Nucleus accumbens (tissue), 56 donors: ENCODE measurements at regions not wholly inside any gene's neighbourhood (a gene's known extent, or its start where the extent isn't known, plus 50 kb on each side); places are given as distances from the start of the nearest gene placed in this dataset.

ENCODE experiments used
- DNase-seq, 56 donors: peaks; one replicate each; lab custom pipeline; 2025; lab: John Stamatoyannopoulos, UW

- DNase-seq = no peak
Observed at GRCh38 chr2:34388446-34388845, 789.3 kb upstream of the FAM98A start.

GRCh38 chr2:34387536-34387935 is 788.4 kb upstream of the FAM98A start:
- no peak for DNase-seq

- no peak for DNase-seq
Observed at GRCh38 chr2:34379586-34379985, 780.5 kb upstream of the FAM98A start.

GRCh38 chr2:34373586-34374233 is 774.6 kb upstream of the FAM98A start:
- DNase-seq = no peak

- DNase-seq = no peak
Observed at GRCh38 chr2:34372967-34373366, 773.9 kb upstream of the FAM98A start.

- DNase-seq = no peak
Observed at GRCh38 chr2:34371711-34372110, 772.6 kb upstream of the FAM98A start.

- DNase-seq = no peak
Observed at GRCh38 chr2:34368304-34368703, 769.2 kb upstream of the FAM98A start.

- DNase-seq = no peak
Observed at GRCh38 chr2:34365932-34366331, 766.8 kb upstream of the FAM98A start.

GRCh38 chr2:34365512-34365911 is 766.4 kb upstream of the FAM98A start:
- no peak for DNase-seq

GRCh38 chr2:34353509-34354113 is 754.5 kb upstream of the FAM98A start:
- no peak for DNase-seq

GRCh38 chr2:34349527-34349926 is 750.4 kb upstream of the FAM98A start:
- no peak for DNase-seq

GRCh38 chr2:34345030-34345429 is 745.9 kb upstream of the FAM98A start:
- DNase-seq = no peak

- DNase-seq = no peak
Observed at GRCh38 chr2:34340307-34340706, 741.2 kb upstream of the FAM98A start.

GRCh38 chr2:34337735-34338134 is 738.6 kb upstream of the FAM98A start:
- DNase-seq = no peak

GRCh38 chr2:34332813-34333212 is 733.7 kb upstream of the FAM98A start:
- no peak for DNase-seq

- no peak for DNase-seq
Observed at GRCh38 chr2:34320056-34320455, 721.0 kb upstream of the FAM98A start.

- DNase-seq = no peak
Observed at GRCh38 chr2:34317797-34318196, 718.7 kb upstream of the FAM98A start.

GRCh38 chr2:34316788-34317187 is 717.7 kb upstream of the FAM98A start:
- DNase-seq = no peak

GRCh38 chr2:34311816-34312215 is 712.7 kb upstream of the FAM98A start:
- DNase-seq = no peak

GRCh38 chr2:34308140-34308539 is 709.0 kb upstream of the FAM98A start:
- DNase-seq = no peak

GRCh38 chr2:34307636-34308035 is 708.5 kb upstream of the FAM98A start:
- no peak for DNase-seq

GRCh38 chr2:34306745-34307144 is 707.6 kb upstream of the FAM98A start:
- DNase-seq = no peak

GRCh38 chr2:34305587-34305986 is 706.5 kb upstream of the FAM98A start:
- DNase-seq = no peak
